ENCODE measurements at regions not wholly inside any gene's neighbourhood (a gene's known extent, or its start where the extent isn't known, plus 50 kb on each side); places are given as distances from the start of the nearest gene placed in this dataset.

DNA sequence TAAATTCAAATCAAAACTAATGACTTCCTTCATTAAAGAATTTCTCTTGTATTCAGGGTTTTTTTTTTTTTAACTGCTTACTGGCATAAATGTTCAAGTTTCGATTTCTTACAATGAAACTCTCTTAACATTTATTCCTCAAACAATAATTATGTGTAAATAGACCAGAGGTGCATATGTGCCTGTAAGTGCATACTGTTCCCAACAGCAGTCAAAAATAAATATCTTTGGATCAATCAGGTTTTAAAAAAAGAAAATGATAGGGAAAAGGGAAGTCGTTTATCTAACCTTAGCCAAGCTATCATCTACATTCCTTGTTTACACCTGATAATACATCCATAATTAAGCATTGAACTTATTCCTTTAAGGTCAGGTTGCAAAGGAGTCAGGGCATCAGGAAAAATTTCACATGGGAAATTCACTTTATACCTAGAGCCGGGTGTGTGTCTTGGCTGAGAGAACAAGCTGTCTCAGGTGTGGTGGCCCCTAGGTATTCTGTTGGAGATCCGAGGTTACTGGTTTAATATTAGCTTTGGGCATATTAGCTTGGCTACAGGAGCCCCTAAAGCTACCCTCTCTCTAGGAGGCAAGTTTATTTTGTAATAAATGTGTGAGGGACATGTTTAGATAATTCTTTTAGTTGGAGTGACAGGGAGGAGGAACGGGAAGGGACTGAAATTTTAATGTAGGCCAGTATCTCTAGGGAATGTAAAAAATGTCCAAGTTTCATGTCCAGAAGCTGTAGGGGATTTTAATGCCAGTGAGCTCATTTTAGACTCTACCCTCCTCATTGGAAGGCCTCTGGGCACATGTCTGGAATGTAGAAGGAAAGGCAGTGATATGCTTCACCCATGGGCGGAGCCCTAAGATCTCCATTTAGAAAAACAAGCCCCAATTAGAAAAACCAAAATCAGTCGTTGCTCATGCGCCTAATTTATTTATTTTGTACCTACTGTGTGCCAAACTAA, 327.9 kb upstream of the PROX1 start:
- H3K4me3 Mint-ChIP-seq (ENCODE audit: unreplicated experiment) = no peak overlapping the region
- no peaks in the 10 kb centered on the region for H3K9me3 Mint-ChIP-seq (ENCODE audit: unreplicated experiment)
- no peaks in the 10 kb centered on the region for H3K27me3 Mint-ChIP-seq (ENCODE audit: unreplicated experiment)
- H3K27ac Mint-ChIP-seq (ENCODE audit: unreplicated experiment) = no peak overlapping the region
- TF ChIP-seq, protein P1, sequence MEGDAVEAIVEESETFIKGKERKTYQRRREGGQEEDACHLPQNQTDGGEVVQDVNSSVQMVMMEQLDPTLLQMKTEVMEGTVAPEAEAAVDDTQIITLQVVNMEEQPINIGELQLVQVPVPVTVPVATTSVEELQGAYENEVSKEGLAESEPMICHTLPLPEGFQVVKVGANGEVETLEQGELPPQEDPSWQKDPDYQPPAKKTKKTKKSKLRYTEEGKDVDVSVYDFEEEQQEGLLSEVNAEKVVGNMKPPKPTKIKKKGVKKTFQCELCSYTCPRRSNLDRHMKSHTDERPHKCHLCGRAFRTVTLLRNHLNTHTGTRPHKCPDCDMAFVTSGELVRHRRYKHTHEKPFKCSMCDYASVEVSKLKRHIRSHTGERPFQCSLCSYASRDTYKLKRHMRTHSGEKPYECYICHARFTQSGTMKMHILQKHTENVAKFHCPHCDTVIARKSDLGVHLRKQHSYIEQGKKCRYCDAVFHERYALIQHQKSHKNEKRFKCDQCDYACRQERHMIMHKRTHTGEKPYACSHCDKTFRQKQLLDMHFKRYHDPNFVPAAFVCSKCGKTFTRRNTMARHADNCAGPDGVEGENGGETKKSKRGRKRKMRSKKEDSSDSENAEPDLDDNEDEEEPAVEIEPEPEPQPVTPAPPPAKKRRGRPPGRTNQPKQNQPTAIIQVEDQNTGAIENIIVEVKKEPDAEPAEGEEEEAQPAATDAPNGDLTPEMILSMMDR (IDR thresholded peaks at IDR 0.05; ENCODE audit: unreplicated experiment) = no peak
- no peaks in the 10 kb centered on the region for H3K4me1 Mint-ChIP-seq (ENCODE audit: unreplicated experiment)
- DNase-seq (ENCODE audit: low spot score) = no peak
- H3K36me3 Mint-ChIP-seq (ENCODE audit: low read depth, unreplicated experiment) = no peaks in the 10 kb centered on the region

DNA sequence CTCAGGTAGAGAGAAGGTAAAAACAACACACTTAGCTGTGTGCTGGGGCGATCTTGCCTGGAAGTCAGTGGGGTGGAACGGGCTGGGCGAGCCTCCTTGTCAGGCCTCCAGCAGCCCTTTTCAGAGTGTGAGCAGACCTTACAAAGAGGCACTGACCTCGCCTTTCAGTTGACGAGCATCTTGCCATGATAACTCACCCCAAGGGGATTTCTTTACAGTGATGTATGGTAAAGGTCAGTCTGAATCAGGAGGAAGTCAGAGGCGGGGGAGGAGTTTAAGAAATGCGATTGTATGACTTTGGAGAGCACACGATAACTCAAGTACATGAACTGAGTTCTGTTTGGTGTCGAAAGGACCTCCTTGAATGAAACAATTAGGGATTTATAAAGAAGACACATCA, 326.5 kb upstream of the PROX1 start:
- Mint-ChIP-seq H3K4me3 (ENCODE audit: unreplicated experiment) (no peak overlapping the region), H3K27ac (ENCODE audit: unreplicated experiment) (no peak overlapping the region), H3K9me3 (ENCODE audit: unreplicated experiment) (no peaks in the 10 kb centered on the region), H3K4me1 (ENCODE audit: unreplicated experiment) (no peaks in the 10 kb centered on the region), H3K36me3 (ENCODE audit: low read depth, unreplicated experiment) (no peaks in the 10 kb centered on the region), H3K27me3 (ENCODE audit: unreplicated experiment) (no peaks in the 10 kb centered on the region)
- TF ChIP-seq, protein P1 (IDR thresholded peaks at IDR 0.05; ENCODE audit: unreplicated experiment) = no peak
- DNase-seq (ENCODE audit: low spot score) = no peak

DNA sequence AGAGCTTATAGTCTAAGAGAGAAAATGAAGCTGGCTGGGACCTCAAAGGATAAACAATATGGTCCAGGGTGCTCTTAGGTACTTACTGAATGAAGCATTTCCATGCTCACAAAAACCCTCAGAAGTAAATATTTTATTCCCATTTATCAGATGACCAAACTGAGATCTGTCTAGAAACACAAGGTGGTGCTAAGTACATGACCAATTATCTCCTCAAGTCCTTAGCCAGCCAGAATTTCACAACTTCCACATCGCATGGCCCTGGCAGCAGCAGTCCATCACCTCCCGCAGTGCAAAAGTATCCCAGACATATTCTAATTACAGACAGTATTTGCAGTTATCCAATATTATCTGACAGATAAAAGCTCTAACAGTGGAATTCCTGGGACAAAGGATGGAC, 321.7 kb upstream of the PROX1 start:
- H3K4me1 Mint-ChIP-seq (ENCODE audit: unreplicated experiment) = peaks cover 5% of the 10 kb centered on the region
- H3K9me3 Mint-ChIP-seq (ENCODE audit: unreplicated experiment) = no peaks in the 10 kb centered on the region
- no peak overlapping the region for H3K4me3 Mint-ChIP-seq (ENCODE audit: unreplicated experiment)
- TF ChIP-seq, protein P1 (IDR thresholded peaks at IDR 0.05; ENCODE audit: unreplicated experiment) = no peak
- no peaks in the 10 kb centered on the region for H3K36me3 Mint-ChIP-seq (ENCODE audit: low read depth, unreplicated experiment)
- no peak overlapping the region for H3K27ac Mint-ChIP-seq (ENCODE audit: unreplicated experiment)
- DNase-seq (ENCODE audit: low spot score) = no peak
- peaks cover 3% of the 10 kb centered on the region for H3K27me3 Mint-ChIP-seq (ENCODE audit: unreplicated experiment)

DNA sequence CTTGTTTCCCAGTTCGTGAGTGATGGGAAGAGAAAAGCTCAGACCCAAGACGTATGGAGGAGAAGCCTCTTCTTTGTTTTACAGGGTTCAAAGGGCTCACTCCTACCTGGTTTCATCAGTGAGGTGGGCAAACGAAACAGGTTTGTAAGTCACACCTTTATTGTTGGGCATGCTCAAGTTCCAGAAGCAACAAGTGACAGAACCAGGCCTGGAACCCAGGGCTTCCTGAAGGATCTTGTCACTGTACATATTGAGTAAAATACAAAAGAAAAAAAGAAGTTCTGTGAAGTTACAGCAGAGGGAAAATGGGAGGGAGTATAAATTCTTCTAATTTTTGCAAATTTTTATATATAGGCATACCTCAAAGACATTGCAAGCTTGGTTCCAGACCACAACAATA, 320.9 kb upstream of the PROX1 start:
- Mint-ChIP-seq H3K27me3 (ENCODE audit: unreplicated experiment) (peaks cover 3% of the 10 kb centered on the region), H3K9me3 (ENCODE audit: unreplicated experiment) (no peaks in the 10 kb centered on the region), H3K36me3 (ENCODE audit: low read depth, unreplicated experiment) (no peaks in the 10 kb centered on the region), H3K4me1 (ENCODE audit: unreplicated experiment) (peaks cover 5% of the 10 kb centered on the region), H3K27ac (ENCODE audit: unreplicated experiment) (no peak overlapping the region), H3K4me3 (ENCODE audit: unreplicated experiment) (no peak overlapping the region)
- TF ChIP-seq, protein P1 (IDR thresholded peaks at IDR 0.05; ENCODE audit: unreplicated experiment) = no peak
- no peak for DNase-seq (ENCODE audit: low spot score)

DNA sequence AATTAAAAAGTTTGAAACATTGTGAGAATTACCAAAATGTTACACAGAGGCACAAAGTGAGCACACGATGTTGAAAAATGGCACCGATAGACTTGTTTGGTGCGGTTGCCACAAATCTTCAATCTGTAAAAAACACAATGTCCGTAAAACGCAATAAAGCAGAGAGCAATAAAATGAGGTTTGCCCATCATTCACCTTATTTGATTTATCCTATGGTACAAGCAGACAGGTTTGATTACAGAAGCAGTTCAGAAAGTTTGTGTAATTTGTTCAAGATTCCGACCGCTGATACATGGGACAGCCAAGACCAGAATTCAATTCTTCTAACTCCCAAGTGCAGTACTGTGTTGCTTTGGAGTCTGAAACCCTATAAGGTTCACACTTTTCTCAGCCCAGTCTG, 318.3 kb upstream of the PROX1 start:
- H3K4me1 Mint-ChIP-seq (ENCODE audit: unreplicated experiment) = peaks cover 5% of the 10 kb centered on the region
- no peaks in the 10 kb centered on the region for H3K9me3 Mint-ChIP-seq (ENCODE audit: unreplicated experiment)
- H3K36me3 Mint-ChIP-seq (ENCODE audit: low read depth, unreplicated experiment) = no peaks in the 10 kb centered on the region
- no peak for DNase-seq (ENCODE audit: low spot score)
- TF ChIP-seq, protein P1 (IDR thresholded peaks at IDR 0.05; ENCODE audit: unreplicated experiment) = no peak
- H3K27ac Mint-ChIP-seq (ENCODE audit: unreplicated experiment) = no peak overlapping the region
- peaks cover 3% of the 10 kb centered on the region for H3K27me3 Mint-ChIP-seq (ENCODE audit: unreplicated experiment)
- H3K4me3 Mint-ChIP-seq (ENCODE audit: unreplicated experiment) = no peak overlapping the region

Measured in endothelial cell (in vitro differentiated cells).